Vagina (tissue), 2 donors: ENCODE measurements at regions not wholly inside any gene's neighbourhood (a gene's known extent, or its start where the extent isn't known, plus 50 kb on each side); places are given as distances from the start of the nearest gene placed in this dataset.

Source experiments
- POLR2A ChIP-seq, 2 donors: fragments of 450-650 bp; IDR thresholded peaks; one replicate each; pipeline ENCODE4 v1.6.1; 2017; ENCODE audit warnings: antibody characterized with exemption in 2 of 2, mild to moderate bottlenecking in 2 of 2, moderate library complexity in 2 of 2
- POLR2AphosphoS5 ChIP-seq, 2 donors: sonication (generic); formaldehyde crosslinking; IDR thresholded peaks; one replicate each; pipeline ENCODE4 v1.9.0; 2017; ENCODE audit warnings: antibody characterized with exemption in 2 of 2, mild to moderate bottlenecking in 2 of 2, low read depth in 1 of 2; ENCODE audit not compliant: insufficient read depth in 1 of 2
- TF ChIP-seq, protein P1 (sequence below), 3 experiments: fragments of 450-650 bp in 2 of 3; fragments of 200-600 bp in 1 of 3; sonication (generic) in 1 of 3; IDR thresholded peaks; one replicate each; pipeline ENCODE4 v1.5.1; 2017 to 2019; ENCODE audit warnings: antibody characterized with exemption in 3 of 3, mild to moderate bottlenecking in 2 of 3, moderate library complexity in 2 of 3

DNA sequence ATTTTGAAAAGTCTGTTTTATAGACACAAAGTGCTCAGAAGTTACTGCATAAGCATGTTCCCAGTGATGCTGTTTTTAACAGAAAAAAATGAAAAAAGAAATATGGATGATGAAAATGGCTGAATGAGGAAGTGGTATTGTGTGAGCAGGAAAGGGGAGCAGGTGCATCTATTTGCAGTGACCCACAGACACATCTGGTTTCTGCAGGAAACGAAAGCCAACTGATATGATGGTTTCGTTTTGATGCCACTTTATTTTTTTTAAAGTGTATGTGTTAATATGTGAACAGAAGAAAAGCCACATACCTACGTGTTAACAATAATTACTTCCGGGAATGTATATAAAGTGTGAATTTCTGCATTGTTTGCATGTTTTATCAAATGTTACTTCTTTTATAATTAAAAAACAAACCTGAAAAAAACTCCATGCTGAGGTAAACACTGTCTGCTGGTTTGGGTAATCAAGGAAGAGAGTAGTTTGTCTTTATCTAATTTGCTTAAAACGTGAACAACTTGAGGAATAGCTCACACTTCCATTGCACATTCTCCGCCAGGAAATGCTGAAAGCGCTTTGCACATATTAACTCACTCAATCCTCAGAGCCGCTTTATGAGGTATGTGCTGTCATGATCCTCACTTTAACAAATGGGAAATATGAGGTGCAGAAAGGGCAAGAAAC, 1335.9 kb downstream of the TBC1D22A start:
- TF ChIP-seq, protein P1, sequence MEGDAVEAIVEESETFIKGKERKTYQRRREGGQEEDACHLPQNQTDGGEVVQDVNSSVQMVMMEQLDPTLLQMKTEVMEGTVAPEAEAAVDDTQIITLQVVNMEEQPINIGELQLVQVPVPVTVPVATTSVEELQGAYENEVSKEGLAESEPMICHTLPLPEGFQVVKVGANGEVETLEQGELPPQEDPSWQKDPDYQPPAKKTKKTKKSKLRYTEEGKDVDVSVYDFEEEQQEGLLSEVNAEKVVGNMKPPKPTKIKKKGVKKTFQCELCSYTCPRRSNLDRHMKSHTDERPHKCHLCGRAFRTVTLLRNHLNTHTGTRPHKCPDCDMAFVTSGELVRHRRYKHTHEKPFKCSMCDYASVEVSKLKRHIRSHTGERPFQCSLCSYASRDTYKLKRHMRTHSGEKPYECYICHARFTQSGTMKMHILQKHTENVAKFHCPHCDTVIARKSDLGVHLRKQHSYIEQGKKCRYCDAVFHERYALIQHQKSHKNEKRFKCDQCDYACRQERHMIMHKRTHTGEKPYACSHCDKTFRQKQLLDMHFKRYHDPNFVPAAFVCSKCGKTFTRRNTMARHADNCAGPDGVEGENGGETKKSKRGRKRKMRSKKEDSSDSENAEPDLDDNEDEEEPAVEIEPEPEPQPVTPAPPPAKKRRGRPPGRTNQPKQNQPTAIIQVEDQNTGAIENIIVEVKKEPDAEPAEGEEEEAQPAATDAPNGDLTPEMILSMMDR (IDR thresholded peaks at IDR 0.05), result no peak
- TF ChIP-seq POLR2AphosphoS5 (IDR thresholded peaks at IDR 0.05; ENCODE audit: insufficient read depth in 1 of 2, low read depth in 1 of 2) (no peak), POLR2A (IDR thresholded peaks at IDR 0.05) (no peak)
